ENCODE measurements at regions not wholly inside any gene's neighbourhood (a gene's known extent, or its start where the extent isn't known, plus 50 kb on each side); places are given as distances from the start of the nearest gene placed in this dataset.

DNA sequence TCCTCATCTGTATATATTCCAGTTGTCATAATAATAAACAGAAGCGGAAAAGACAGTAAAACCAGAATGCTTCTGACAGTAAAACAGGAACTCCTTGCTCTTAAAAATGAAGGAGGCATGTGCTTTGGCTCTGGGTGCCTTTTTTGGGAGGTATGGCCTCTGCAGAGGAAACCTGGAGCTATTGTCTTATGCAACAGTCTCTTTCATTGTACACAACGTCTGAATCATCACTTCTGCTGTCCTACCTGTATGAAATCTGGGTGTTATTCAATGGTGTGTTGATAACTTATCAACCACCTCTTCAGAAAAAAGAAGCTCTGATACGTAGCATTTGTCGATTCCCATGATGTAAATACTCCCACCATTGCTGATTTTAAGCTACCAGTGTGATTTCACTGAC is 64.8 kb downstream of the CDCA7 start:
- no peak for DNase-seq

DNA sequence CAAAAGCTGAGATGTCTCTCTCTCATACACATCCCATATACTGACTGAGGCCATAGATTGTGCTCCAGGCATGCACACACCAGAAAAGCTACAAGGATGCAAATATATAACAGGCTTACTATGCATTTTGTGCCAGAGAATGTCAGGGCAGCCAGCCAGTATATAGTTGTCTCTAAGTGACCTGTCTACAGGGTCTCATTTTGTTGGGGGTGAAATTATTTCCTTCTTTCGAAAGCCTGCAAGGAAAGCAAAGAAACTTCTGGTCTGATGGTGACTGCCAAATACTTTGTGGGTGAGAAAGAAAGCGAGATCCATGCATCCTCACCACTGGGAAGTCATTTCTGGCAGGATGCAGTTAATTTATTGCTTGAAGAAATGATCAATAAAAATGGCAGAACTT is 70.2 kb downstream of the CDCA7 start:
- DNase-seq = no peak

DNA sequence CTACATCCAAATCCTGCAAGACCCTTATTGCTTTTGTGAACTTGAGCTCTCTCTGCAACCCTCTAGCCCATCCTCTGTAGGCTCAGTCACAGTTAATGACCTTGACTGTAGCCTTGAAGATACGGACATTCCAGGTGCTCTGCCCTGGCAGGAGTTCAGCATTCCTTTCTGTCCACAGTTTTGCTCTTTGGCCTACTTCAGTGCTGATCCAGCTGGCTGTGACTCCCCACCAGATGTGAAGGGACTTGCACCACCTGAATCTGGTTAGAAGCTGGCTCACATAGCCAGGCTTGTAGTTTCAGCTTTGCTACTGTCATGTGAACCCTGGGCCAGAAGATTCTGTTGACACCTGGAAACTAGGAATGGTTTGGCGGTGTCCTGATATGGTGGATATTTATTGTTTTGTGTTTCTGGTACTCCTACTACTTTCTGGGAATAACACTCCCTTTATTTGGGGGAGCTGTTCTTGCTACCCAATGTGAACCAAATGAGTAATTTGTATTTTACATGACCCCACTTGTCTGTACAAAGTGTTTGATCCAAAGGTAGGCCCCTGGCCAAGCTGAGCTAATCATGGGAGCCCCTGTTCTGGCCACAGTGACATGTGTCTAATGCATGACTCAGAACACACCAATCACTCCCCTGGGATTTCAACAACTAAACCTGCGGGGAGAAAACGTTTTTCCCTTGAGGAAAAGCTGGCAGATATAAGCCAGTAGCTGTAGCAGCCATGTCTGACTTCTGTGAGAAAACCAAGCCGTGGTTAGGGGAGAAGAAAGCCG is 73.4 kb downstream of the CDCA7 start:
- no peak for DNase-seq

DNA sequence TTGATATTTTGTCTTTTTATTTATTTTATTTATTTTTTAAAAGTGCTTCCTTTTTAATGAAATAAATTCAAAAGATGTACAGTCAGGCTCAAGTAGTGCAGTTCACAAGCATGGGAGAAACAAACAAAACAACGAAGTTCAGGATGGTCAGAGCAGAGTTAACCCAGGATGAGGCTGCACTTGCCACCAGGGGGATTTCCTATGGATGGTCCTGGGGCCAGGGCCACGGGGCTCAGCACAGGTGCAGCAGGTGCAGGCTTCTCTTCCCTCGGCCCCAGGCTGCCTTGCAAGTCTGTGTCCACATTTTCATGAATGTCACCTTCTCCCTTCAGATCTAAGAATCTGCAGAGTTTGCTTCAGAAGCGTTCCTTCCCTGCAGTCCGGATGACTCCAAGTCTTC is 76.5 kb downstream of the CDCA7 start:
- no peak for DNase-seq

DNA sequence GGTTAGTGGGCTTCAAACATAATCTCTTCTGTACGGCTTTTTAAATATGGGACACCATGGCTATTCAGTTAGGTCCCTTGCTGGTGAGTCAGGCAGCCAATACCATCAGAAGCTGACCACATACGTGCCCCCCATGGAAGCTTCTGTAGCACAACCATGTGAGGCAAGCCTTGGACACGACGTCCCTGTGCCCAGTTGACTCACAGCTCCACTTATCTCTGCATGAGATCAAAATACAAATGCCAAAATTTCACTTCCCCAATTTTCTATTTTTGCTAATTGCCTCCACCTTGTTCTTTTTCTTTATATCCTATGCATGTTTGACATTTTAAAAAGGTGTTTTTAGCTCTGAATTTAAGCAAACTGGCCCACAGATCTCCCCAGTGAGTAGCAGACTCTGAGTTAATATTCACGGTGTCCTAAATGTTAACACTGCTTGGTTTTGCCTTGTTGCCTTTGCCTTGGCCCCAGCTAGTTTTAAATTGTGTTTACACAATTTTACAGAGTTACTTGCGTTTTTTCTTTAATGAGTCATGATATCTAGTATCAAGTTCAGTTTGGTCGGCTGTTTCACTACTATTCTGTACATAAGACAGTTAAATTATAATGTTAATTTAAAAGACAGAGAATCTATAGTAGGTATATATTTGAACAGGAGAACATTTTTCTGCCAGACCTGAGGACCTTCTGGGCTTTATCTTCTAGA is 77.5 kb downstream of the CDCA7 start:
- no peak for DNase-seq

DNA sequence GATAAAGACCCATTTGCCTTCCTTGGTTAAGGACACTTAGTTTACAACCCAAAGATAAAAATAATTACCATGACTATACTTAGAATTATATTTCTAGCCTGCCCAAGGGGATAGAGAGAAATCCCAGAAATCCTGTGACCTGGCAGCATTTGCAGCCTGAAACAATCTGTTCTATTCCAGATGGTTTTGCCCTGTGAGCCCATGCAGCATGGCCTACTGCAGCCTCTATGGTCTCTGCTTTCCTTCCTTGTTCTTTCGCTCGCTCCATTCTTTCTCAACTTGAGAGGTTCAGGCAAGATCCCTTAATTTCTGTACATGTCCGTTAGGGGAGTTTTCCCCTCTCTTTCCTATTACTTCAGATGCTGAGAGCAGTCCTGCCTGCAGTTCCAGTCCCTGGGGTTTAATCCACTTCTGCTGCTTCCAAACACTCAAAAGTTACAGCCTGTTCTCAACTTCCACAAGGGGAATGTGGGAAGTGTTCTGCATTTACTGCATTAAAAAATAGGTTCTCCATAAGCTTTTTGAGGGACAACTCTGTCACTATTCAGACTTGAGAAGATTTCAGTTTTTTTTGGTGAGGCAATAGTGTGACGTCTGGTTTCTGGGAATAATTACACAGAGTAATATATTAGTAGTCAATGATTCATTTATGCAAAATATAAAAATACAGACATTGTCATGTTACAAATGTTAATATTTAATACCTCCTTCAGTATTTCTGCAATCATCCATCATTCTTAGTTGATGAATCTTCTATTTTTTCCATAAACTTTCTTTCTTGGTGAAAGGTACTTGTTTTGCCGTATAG is 80.3 kb downstream of the CDCA7 start:
- no peak for DNase-seq

DNA sequence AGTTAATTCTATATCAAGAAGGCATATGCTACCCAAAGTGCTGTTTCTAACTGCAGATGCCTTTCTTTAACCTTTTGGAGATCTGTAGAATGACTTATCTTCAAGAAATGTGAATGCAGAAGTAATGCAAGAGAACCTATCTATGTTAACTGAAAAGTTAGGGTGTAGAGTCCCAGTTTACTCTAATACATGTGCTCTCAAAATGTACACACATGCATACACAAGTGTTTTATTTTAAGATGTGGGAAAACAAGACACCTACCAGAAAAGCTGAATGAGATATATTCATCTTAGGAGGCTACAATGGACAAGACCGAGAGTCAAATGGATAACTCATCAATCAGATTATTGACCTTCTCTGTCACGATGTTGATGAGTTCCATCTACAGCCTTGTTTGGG is 80.9 kb downstream of the CDCA7 start:
- no peak for DNase-seq

DNA sequence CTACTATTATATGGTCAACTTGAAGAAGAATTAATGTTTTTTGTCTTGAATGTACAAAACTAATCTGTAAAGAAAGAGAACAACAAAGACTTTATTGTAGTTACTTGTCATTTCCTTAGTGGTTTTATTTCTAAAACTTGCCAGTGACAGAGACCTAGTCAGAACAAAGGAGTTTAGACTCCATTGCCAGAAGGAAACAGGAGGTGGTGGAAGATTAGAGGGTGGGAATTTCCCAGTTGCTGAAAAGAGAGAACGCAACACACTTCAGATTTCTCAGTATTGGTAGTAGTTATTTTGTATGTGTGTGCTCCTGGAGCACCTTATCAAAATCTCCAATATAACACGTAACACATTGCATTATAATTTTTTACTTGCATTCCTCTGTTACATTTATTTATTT is 81.4 kb downstream of the CDCA7 start:
- no peak for DNase-seq

DNA sequence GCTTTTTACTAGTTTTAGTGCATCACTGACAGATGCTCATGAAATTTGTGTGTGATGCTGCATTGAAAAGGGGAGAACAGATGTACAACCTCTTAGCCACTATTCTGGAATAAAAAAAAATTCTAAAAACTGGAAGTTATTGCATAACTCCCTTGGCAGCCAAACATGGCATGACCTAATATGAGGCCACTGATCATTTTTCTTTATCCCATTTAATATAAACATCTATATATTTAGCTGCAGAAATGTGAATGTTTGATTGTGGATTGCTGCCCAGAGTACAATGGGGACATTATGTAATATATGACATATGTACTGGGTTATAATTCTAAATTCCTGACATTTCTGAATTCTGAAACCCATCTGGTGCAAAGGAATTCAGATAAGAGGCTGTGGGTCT is 86.5 kb downstream of the CDCA7 start:
- DNase-seq = no peak

DNA sequence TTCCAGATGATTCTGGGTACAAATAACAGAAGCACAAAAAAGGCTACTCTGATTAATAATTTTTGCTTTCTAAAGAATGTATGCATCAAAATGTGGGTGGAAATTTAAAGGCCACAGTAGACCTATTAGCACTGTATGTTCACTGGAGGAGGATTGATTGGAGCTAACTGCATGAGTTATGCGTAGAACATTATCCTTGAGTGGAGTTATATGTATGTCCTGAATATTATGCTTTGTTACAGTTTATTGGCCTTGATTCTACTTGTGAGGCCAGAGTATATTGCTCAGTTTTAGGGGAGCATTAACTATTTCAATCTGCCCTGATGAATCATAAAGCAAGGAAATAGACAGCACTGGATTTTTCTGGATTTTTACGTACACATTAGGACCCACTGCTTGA is 87.9 kb downstream of the CDCA7 start:
- DNase-seq = no peak

DNA sequence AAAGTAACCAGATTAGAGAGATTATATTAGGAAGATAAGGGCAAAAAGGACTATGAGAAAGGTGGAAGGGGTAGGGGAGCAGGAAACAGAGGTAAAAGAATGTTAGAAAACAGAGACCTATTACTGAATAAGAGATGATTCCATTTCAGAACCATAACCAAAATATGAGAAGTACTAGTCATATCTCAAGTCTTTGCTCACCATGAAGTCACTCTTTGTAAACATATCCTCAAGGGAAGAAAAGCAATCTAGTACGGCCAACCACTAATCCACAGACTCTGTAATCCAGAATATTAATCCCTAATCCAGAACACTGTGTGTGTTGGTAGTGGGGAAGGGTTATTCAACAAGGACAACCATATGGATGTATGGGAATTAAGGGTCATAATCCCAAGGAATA is 92.0 kb downstream of the CDCA7 start:
- DNase-seq = no peak

DNA sequence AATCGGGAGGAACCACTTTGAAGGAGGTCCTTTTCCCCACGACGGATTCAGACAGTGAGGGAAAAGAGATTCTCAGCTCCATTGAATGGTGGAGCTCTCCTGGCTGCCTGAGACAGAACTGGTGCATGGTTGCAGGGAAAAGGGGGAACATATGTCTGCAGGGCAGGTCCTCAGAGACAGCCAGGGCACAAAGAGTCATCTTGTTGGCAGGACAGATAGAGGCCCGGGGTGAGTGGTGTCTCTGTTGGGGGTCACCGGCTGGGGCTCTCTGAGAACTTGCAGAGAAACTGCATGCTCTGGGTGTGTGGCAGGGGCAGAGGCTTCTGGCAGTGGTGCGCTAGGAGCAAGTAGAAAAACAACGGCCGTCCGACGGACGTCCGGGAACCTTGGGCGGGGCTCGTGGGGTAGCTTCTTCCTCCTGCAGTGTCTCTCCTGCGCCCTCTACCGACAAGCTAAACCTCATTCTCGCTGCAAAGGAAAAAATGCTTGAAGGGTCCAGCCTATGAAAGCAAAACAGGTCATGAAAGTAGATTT is 94.3 kb downstream of the CDCA7 start:
- peak; percentile 79 for DNase-seq

DNA sequence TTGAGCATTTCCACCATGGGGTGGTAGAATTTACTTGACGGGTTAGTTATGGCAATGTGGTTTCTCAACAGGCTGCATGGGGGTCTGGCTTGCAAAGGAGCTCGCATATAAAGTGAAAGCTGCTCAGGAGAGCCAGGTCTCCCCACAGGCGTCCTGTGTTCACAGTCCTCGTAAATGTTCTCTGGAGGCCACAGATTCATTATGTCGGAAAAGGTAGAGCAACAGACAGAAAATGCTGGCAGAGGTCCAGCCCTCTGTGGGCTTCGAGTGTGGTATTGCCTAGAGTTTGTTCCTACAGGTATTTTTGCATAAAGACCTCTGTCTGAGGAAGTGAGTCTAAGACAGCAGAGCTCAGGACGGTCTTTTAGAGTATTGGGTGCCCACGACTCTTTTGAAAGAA is 96.4 kb downstream of the CDCA7 start:
- peak; percentile 37 for DNase-seq

DNA sequence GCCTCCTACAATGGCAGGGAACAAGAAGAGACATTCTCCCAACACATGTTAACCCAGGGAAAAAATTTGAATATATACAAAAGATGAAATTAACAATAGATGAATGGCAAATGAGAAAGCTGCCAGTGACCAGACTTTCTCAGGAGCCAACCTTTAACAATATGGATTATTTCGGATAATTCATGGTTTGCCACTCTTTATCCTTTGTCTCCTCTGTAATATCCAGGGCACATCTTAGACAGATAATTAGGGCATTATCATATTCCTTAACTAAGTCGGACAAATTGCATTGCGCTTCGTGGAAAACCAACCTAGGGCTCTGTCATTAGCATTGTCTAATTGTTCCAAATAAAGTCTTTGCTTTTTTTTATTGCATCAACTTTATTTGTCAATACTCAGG is 97.3 kb downstream of the CDCA7 start:
- no peak for DNase-seq

DNA sequence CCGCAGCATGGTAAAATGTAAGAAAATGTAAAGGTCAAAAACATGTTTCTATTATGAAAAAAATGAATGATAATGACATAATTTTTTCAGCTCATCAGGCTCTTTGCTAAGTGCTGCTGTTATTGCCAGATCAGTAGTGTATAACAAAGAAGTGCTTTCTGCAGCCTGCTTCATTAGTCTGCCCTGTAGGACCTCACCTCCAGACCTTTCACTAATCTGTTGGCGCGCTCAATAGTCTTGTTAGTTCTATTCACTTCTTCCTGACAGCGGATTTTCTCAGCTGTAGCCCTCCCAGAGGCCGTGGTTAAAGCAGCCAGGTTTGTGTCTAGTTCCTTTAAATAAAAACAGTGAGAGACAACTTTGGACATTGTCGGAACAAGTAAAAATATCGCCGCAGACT is 97.7 kb downstream of the CDCA7 start:
- DNase-seq = no peak

DNA sequence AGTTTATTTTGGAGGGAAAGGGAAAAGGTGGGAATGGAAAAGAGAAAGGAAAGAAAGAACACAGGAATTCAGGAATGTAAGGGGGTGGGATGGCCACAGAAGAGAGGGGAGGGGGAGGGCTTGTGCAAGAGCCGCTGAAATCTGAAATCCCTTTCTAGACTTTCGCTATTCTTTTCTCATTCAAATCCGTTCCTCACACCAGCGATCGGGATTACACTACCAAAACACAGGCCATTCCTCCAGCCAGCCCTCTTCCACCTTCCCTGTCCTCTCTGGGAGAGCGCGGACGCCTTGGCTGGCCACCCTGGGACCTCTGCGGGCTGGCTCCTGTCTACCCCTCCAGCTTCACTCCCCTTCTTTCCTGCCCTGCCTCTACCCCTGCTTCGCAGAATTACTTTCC is 102.3 kb downstream of the CDCA7 start:
- no peak for DNase-seq

DNA sequence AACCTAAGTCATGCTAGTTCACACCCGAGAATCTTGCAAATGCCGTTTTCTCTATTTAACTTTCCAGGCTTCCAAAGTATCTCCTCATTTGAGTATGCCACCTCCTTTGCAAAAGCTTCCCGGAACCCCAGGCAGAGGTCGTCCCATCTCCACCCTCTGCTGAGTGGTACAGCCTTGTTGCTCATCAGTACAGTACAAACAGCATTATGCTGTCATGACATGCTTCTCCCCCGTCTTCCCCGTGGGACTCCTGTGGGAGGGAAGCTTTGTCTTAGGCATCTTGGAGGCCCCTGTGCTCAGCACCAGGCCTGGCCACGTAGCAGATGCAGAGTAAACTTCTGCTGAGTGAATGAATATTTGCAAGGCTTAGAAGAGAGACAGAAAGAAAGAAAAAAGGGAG is 102.7 kb downstream of the CDCA7 start:
- no peak for DNase-seq

DNA sequence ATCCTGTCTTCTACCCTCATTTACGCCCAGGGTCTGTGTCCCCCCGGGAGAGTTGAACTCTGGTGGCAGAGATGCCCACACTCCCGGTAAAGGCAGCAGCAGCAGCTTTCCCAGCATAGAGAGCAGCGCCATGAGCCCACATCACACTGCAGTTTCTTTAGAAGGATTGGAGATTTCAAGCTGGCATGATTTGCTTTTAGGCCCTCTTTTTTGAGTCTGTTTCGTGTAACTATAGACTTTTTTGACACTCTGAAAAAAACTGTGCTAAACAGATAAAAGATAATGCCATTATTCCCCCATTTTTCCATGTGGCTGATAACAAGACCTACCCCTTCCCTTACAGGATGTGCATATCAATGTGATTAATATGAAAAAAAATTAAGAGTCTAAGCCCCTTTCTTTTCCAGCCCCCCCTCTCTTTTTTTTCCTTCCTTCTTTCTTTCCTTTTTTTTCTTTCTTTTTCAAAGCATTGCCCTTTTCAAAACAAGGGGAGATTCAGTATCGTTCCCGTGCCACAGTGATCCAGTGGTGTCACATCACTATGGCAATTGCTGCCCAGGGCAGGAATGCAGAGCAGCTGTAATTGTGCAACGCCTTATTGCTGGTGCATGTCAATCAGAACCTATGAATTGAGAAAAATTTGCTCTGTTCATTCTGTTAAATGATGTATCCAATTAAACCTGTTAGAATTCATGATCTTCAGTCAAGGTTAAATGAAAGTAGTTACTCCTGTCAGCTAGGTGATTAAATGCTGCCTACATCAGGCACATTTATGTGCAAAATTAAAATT is 104.5 kb downstream of the CDCA7 start:
- DNase-seq = no peak

DNA sequence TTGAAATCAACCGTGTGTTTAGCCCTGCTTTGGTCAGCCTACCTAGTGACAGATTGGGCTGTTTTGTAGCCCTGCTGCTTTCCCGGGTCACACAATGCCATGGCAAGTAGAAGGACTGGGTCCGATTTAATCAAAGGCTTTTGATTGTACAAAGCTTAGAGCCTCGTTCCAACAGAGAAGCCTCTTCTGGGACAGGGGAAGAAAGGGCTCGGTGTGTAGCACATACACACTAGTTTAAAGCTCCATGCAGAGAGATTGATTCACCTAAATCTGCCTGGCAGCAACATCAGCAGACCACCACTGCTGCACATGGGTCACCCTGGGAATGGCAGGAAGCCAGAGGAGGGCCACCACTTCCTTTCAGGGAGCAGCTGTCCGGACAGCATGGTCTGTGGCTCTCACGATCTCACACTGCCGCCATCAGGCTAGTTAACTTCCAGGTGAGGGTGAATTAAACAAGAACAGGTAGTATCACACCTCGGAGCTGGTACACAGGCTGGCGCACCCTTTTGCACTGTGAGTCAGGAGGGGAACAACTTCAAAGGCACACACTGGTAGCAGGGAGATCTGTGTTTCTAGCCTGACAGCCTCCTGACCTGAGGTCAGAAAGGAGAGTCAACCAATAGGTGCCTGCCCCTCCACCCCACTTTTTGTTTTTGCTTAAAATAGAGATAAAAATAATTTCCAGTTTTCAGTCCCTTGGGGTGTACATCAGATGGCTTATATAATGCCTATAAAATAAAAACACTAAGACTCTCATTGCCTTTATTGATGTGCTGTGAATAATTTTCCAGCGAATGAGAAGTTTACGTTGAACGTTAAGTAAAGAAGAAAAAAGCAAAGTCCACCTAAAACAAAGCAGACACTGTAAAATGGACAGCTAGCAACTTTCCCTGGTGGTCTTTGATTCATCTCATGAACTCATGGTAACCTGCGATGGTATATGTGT is 108.5 kb downstream of the CDCA7 start:
- no peak for DNase-seq

DNA sequence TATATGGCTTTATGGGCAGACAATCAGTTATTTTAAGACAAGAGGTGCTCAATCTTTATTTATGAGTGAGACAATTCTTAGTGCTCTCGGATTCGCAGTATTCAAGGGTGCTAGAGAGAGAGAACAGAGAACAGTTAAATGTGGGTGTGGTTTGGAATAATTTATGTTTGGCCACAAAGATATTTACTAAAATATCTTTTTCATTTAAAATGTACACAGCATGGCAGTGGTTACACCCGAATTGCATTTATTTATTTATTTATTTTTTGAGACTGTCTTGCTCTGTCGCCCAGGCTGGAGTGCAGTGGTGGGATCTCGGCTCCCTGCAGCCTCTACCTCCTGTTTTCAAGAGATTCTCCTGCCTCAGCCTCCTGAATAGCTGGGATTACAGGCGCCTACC is 109.2 kb downstream of the CDCA7 start:
- DNase-seq = no peak

DNA sequence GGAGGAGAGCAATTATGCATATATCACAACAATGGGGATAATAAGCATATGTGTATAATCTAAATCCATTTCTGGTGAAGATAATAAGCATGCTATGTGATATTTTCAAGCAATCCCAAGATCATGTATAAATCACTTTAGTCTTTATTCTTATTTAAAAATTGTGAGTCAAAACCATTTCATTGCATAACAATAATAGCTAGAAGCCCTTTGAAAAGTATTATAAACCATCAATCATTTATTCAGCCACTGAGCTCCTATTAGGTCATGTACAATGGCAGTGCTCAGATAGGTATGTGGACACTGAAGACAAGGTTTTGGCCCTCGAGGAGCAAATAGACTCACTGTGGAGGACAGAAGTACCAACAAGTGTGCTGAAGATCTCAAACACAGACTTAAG is 113.1 kb downstream of the CDCA7 start:
- DNase-seq = no peak
